ENCODE measurements at regions not wholly inside any gene's neighbourhood (a gene's known extent, or its start where the extent isn't known, plus 50 kb on each side); places are given as distances from the start of the nearest gene placed in this dataset.

GRCh38 chr12:107320033-107320928, 226.9 kb upstream of the CRY1 start:
- TF ChIP-seq CTCF (conservative IDR thresholded peaks at IDR 0.05; ENCODE audit: low read depth, low read length) (no peak), EZH2 (IDR thresholded peaks at IDR 0.05; ENCODE audit: low read length, unreplicated experiment) (no peak), EZH2phosphoT487 (IDR thresholded peaks at IDR 0.05; ENCODE audit: borderline replicate concordance, low read length) (no peak)

All from PC-3 (cell line).